ENCODE measurements at regions not wholly inside any gene's neighbourhood (a gene's known extent, or its start where the extent isn't known, plus 50 kb on each side); places are given as distances from the start of the nearest gene placed in this dataset.

- DNase-seq, result no peak
- peaks cover 0 to 2% (median 0%) of the 10 kb centered on the region in 6 donors for H3K9me3 Mint-ChIP-seq
- peaks cover 0 to 1% of the 10 kb centered on the region in 2 donors for H3K4me1 Mint-ChIP-seq
- H3K4me3 Mint-ChIP-seq, result no peak overlapping the region
- H3K27ac Mint-ChIP-seq, result no peak overlapping the region
- no peaks in the 10 kb centered on the region for H3K36me3 Mint-ChIP-seq
- peaks cover 0 to 1% (median 0%) of the 10 kb centered on the region in 3 donors for H3K27me3 Mint-ChIP-seq (ENCODE audit: low read depth in 3 of 3)
Measured at GRCh38 chr18:28995319-28995718, 818.4 kb upstream of the CDH2 start.

- Mint-ChIP-seq H3K4me1 (no peaks in the 10 kb centered on the region), H3K4me3 (no peak overlapping the region), H3K27me3 (ENCODE audit: low read depth in 3 of 3) (peaks cover 0 to 2% (median 0%) of the 10 kb centered on the region in 3 donors), H3K36me3 (no peaks in the 10 kb centered on the region), H3K9me3 (peaks cover 0 to 4% (median 0%) of the 10 kb centered on the region in 6 donors), H3K27ac (no peak overlapping the region)
- DNase-seq, result no peak
Measured at GRCh38 chr18:28984731-28985130, 807.8 kb upstream of the CDH2 start.

GRCh38 chr18:28974504-28974903 is 797.6 kb upstream of the CDH2 start:
- DNase-seq, result no peak
- Mint-ChIP-seq H3K36me3 (no peaks in the 10 kb centered on the region), H3K4me3 (no peak overlapping the region), H3K27me3 (ENCODE audit: low read depth in 3 of 3) (peaks cover 1 to 4% (median 2%) of the 10 kb centered on the region in 3 donors), H3K4me1 (no peaks in the 10 kb centered on the region), H3K27ac (no peak overlapping the region), H3K9me3 (peaks cover 0 to 11% (median 0%) of the 10 kb centered on the region in 6 donors)

GRCh38 chr18:28973324-28973723 is 796.4 kb upstream of the CDH2 start:
- H3K27ac Mint-ChIP-seq, result no peak overlapping the region
- H3K4me1 Mint-ChIP-seq, result no peaks in the 10 kb centered on the region
- peaks cover 1 to 4% (median 2%) of the 10 kb centered on the region in 3 donors for H3K27me3 Mint-ChIP-seq (ENCODE audit: low read depth in 3 of 3)
- H3K9me3 Mint-ChIP-seq, result peaks cover 0 to 11% (median 0%) of the 10 kb centered on the region in 6 donors
- no peaks in the 10 kb centered on the region for H3K36me3 Mint-ChIP-seq
- H3K4me3 Mint-ChIP-seq, result no peak overlapping the region
- DNase-seq, result no peak

GRCh38 chr18:28972333-28972907 is 795.5 kb upstream of the CDH2 start:
- H3K27me3 Mint-ChIP-seq (ENCODE audit: low read depth in 3 of 3), result peaks cover 1 to 4% (median 2%) of the 10 kb centered on the region in 3 donors
- H3K9me3 Mint-ChIP-seq, result peaks cover 0 to 7% (median 0%) of the 10 kb centered on the region in 6 donors
- no peaks in the 10 kb centered on the region for H3K4me1 Mint-ChIP-seq

GRCh38 chr18:28963481-28963880 is 786.6 kb upstream of the CDH2 start:
- no peak for DNase-seq
- H3K36me3 Mint-ChIP-seq, result no peaks in the 10 kb centered on the region
- no peak overlapping the region for H3K4me3 Mint-ChIP-seq
- H3K4me1 Mint-ChIP-seq, result no peaks in the 10 kb centered on the region
- H3K9me3 Mint-ChIP-seq, result no peaks in the 10 kb centered on the region
- peaks cover 0 to 4% (median 0%) of the 10 kb centered on the region in 3 donors for H3K27me3 Mint-ChIP-seq (ENCODE audit: low read depth in 3 of 3)
- H3K27ac Mint-ChIP-seq, result no peak overlapping the region

More at GRCh38 chr18:28972333-28972907, 795.5 kb upstream of the CDH2 start:
- Mint-ChIP-seq H3K36me3 (no peaks in the 10 kb centered on the region), H3K4me3 (no peak overlapping the region), H3K27ac (no peak overlapping the region)
- DNase-seq, result no peak

- no peaks in the 10 kb centered on the region for H3K9me3 Mint-ChIP-seq
- peak; percentile 5 to 15 (median 6) for DNase-seq
- H3K4me1 Mint-ChIP-seq, result no peaks in the 10 kb centered on the region
- H3K27ac Mint-ChIP-seq, result no peak overlapping the region
- peaks cover 0 to 2% (median 0%) of the 10 kb centered on the region in 3 donors for H3K27me3 Mint-ChIP-seq (ENCODE audit: low read depth in 3 of 3)
- no peak overlapping the region for H3K4me3 Mint-ChIP-seq
- H3K36me3 Mint-ChIP-seq, result no peaks in the 10 kb centered on the region
Measured at GRCh38 chr18:28961669-28962228, 784.8 kb upstream of the CDH2 start.

- Mint-ChIP-seq H3K9me3 (no peaks in the 10 kb centered on the region), H3K4me3 (no peak overlapping the region), H3K36me3 (no peaks in the 10 kb centered on the region), H3K27ac (no peak overlapping the region), H3K4me1 (no peaks in the 10 kb centered on the region), H3K27me3 (ENCODE audit: low read depth in 3 of 3) (no peaks in the 10 kb centered on the region)
- DNase-seq, result no peak
Measured at GRCh38 chr18:28960146-28960545, 783.2 kb upstream of the CDH2 start.

- no peak for DNase-seq
- Mint-ChIP-seq H3K27ac (no peak overlapping the region), H3K4me1 (no peaks in the 10 kb centered on the region), H3K36me3 (peaks cover 6 to 10% (median 10%) of the 10 kb centered on the region in 3 donors), H3K4me3 (no peak overlapping the region), H3K9me3 (peaks cover 2 to 21% (median 9%) of the 10 kb centered on the region in 6 donors), H3K27me3 (ENCODE audit: low read depth in 3 of 3) (no peaks in the 10 kb centered on the region)
Measured at GRCh38 chr18:28952339-28952738, 775.4 kb upstream of the CDH2 start.

- no peaks in the 10 kb centered on the region for H3K27me3 Mint-ChIP-seq (ENCODE audit: low read depth in 3 of 3)
- H3K9me3 Mint-ChIP-seq, result peaks cover 2 to 15% (median 7%) of the 10 kb centered on the region in 6 donors
- DNase-seq, result no peak
- H3K27ac Mint-ChIP-seq, result no peak overlapping the region
- peaks cover under 1 to 5% (median 2%) of the 10 kb centered on the region in 3 donors for H3K36me3 Mint-ChIP-seq
- H3K4me1 Mint-ChIP-seq, result no peaks in the 10 kb centered on the region
- no peak overlapping the region for H3K4me3 Mint-ChIP-seq
Measured at GRCh38 chr18:28947900-28948299, 771.0 kb upstream of the CDH2 start.

- Mint-ChIP-seq H3K36me3 (no peaks in the 10 kb centered on the region), H3K9me3 (peaks cover 0 to 10% (median 3%) of the 10 kb centered on the region in 6 donors), H3K4me1 (no peaks in the 10 kb centered on the region), H3K4me3 (no peak overlapping the region), H3K27ac (no peak overlapping the region), H3K27me3 (ENCODE audit: low read depth in 3 of 3) (no peaks in the 10 kb centered on the region)
- no peak for DNase-seq
Measured at GRCh38 chr18:28946471-28946870, 769.5 kb upstream of the CDH2 start.

- Mint-ChIP-seq H3K4me3 (no peak overlapping the region), H3K36me3 (no peaks in the 10 kb centered on the region), H3K4me1 (no peaks in the 10 kb centered on the region), H3K27me3 (ENCODE audit: low read depth in 3 of 3) (no peaks in the 10 kb centered on the region), H3K9me3 (peaks cover 0 to 4% (median 0%) of the 10 kb centered on the region in 6 donors), H3K27ac (no peak overlapping the region)
- DNase-seq, result no peak
Measured at GRCh38 chr18:28922936-28923335, 746.0 kb upstream of the CDH2 start.

GRCh38 chr18:28916456-28916855 is 739.5 kb upstream of the CDH2 start:
- Mint-ChIP-seq H3K36me3 (no peaks in the 10 kb centered on the region), H3K9me3 (peaks cover 0 to 11% (median 4%) of the 10 kb centered on the region in 6 donors), H3K4me1 (no peaks in the 10 kb centered on the region), H3K27me3 (ENCODE audit: low read depth in 3 of 3) (no peaks in the 10 kb centered on the region), H3K4me3 (no peak overlapping the region), H3K27ac (no peak overlapping the region)
- DNase-seq, result no peak

- H3K4me3 Mint-ChIP-seq, result no peak overlapping the region
- H3K9me3 Mint-ChIP-seq, result peaks cover 0 to 2% (median 1%) of the 10 kb centered on the region in 6 donors
- H3K27me3 Mint-ChIP-seq (ENCODE audit: low read depth in 3 of 3), result peaks cover 0 to 6% (median 1%) of the 10 kb centered on the region in 3 donors
- H3K4me1 Mint-ChIP-seq, result peaks cover 0 to 6% of the 10 kb centered on the region in 2 donors
- DNase-seq, result no peak
- H3K36me3 Mint-ChIP-seq, result peaks cover 0 to 7% (median 6%) of the 10 kb centered on the region in 3 donors
- H3K27ac Mint-ChIP-seq, result no peak overlapping the region
Measured at GRCh38 chr18:28905509-28905908, 728.6 kb upstream of the CDH2 start.
